PC-9 (cell line): ENCODE measurements at regions not wholly inside any gene's neighbourhood (a gene's known extent, or its start where the extent isn't known, plus 50 kb on each side); places are given as distances from the start of the nearest gene placed in this dataset.

Experiments used
- BruUV-seq: library from RNA; stranded (reverse); fragments of 400-500 nt; replicated peaks from 2 replicates; lab custom pipeline; 2021; lab: Mats Ljungman, UMichigan
- CTCF ChIA-PET: fragments of 300-600 bp; sonication (Branson Sonifier 250); formaldehyde crosslinking; loops from one replicate; lab custom pipeline; 2022; ENCODE audit warnings: antibody characterized with exemption; lab: Charles Lee
- POLR2A ChIA-PET: fragments of 300-600 bp; sonication (Branson Sonifier 250); formaldehyde crosslinking; loops from one replicate; lab custom pipeline; 2022; ENCODE audit warnings: antibody characterized with exemption; ENCODE audit not compliant: unreplicated experiment; lab: Charles Lee
- DNase-seq, 2 experiments: peaks; one replicate each; pipeline versions ENCODE4 v3.0.0 to v3.0.0-alpha.2; 2015 to 2022; ENCODE audit warnings: mixed read lengths in 1 of 2
- H2AFZ ChIP-seq: fragments of 200-600 bp; sonication (generic); 2 replicates; pipeline ENCODE4 v1.8.1; 2017; ENCODE audit warnings: antibody characterized with exemption
- H3F3A ChIP-seq: fragments of 200-600 bp; sonication (generic); 2 replicates; pipeline ENCODE4 v1.8.1; 2017; ENCODE audit warnings: antibody characterized with exemption, mild to moderate bottlenecking, low read depth; ENCODE audit not compliant: insufficient read depth
- H3K27ac ChIP-seq: fragments of 200-600 bp; sonication (generic); 2 replicates; pipeline ENCODE4 v1.6.1; 2016; ENCODE audit warnings: mixed run types
- H3K27me3 ChIP-seq: fragments of 200-600 bp; sonication (generic); 2 replicates; pipeline ENCODE4 v1.6.1; 2016; ENCODE audit warnings: low read depth, mixed run types; ENCODE audit not compliant: insufficient read depth
- H3K36me3 ChIP-seq: fragments of 200-600 bp; sonication (generic); 2 replicates; pipeline ENCODE4 v1.6.1; 2016; ENCODE audit warnings: low read depth, mixed run types
- H3K4me1 ChIP-seq: fragments of 200-600 bp; sonication (generic); replicated peaks from 2 replicates; pipeline ENCODE4 v1.6.1; 2016; ENCODE audit warnings: mixed run types; ENCODE audit not compliant: insufficient read depth
- H3K4me2 ChIP-seq: fragments of 200-600 bp; sonication (generic); 2 replicates; pipeline ENCODE4 v1.6.1; 2017; ENCODE audit warnings: mixed run types
- H3K4me3 ChIP-seq: fragments of 200-600 bp; sonication (generic); 2 replicates; pipeline ENCODE4 v1.6.1; 2016; ENCODE audit warnings: mixed run types
- H3K79me2 ChIP-seq: fragments of 200-600 bp; sonication (generic); 2 replicates; pipeline ENCODE4 v1.6.1; 2017; ENCODE audit warnings: low read depth, mixed run types
- H3K9me2 ChIP-seq: fragments of 200-600 bp; sonication (generic); 2 replicates; pipeline ENCODE4 v1.8.1; 2017; ENCODE audit warnings: mild to moderate bottlenecking; ENCODE audit not compliant: insufficient read depth
- H3K9me3 ChIP-seq: fragments of 200-600 bp; sonication (generic); 2 replicates; pipeline ENCODE4 v1.8.1; 2016; ENCODE audit warnings: low read depth; ENCODE audit not compliant: insufficient read depth
- H4K20me1 ChIP-seq: fragments of 200-600 bp; sonication (generic); 2 replicates; pipeline ENCODE4 v1.8.1; 2017; ENCODE audit not compliant: insufficient read depth
- CTCF ChIP-seq: fragments of 200-600 bp; sonication (generic); conservative IDR thresholded peaks from 2 replicates; pipeline ENCODE4 v1.6.1; 2017; ENCODE audit warnings: mixed run types, antibody characterized with exemption, mild to moderate bottlenecking, moderate library complexity
- EZH2 ChIP-seq: fragments of 200-600 bp; sonication (generic); IDR thresholded peaks from 2 replicates; pipeline ENCODE4 v1.8.0; 2017; ENCODE audit warnings: antibody characterized with exemption, low read depth
- intact Hi-C: fragments of 100-400 bp; cut with micrococcal nuclease; formaldehyde crosslinking; loops from one replicate; pipeline ENCODE4 v1.10.0; 2022; ENCODE audit not compliant: unreplicated experiment

- intact Hi-C loops = no loop called here
- H3K27me3 ChIP-seq = no peaks in the 10 kb centered on the region
- H3K27ac ChIP-seq = no peak overlapping the region
- no peak overlapping the region for H3K4me3 ChIP-seq
- ChIA-PET POLR2A (no interaction called here), CTCF (no interaction called here)
- no TSS peak for BruUV-seq
- no peak for DNase-seq
- H3K4me1 ChIP-seq = no peaks in the 10 kb centered on the region
- peaks cover 7% of the 10 kb centered on the region; the same call in 1 of the 2 replicates for H3K9me2 ChIP-seq
- no peak overlapping the region; the same call in 1 of the 2 replicates for H3K4me2 ChIP-seq
- no peaks in the 10 kb centered on the region for H4K20me1 ChIP-seq
- 0 out of 2 replicates have a peak, but pooled peaks cover 4% of the 10 kb centered on the region for H3K9me3 ChIP-seq
- peak overlapping the region; percentile 52; the same call in 1 of the 2 replicates for H2AFZ ChIP-seq
- H3K36me3 ChIP-seq = no peaks in the 10 kb centered on the region
- H3F3A ChIP-seq = no peaks in the 10 kb centered on the region
- no peak for TF ChIP-seq CTCF
- no peak for TF ChIP-seq EZH2
- H3K79me2 ChIP-seq = no peaks in the 10 kb centered on the region
Measured at GRCh38 chr12:83190631-83191390, 504.1 kb downstream of the TMTC2 start.

- Histone ChIP-seq H2AFZ (no peak overlapping the region), H3K27ac (no peak overlapping the region), H3K36me3 (no peaks in the 10 kb centered on the region), H3K4me3 (no peak overlapping the region), H3F3A (no peaks in the 10 kb centered on the region), H3K27me3 (no peaks in the 10 kb centered on the region), H3K4me1 (no peaks in the 10 kb centered on the region), H4K20me1 (no peaks in the 10 kb centered on the region), H3K79me2 (no peaks in the 10 kb centered on the region), H3K9me2 (no peaks in the 10 kb centered on the region), H3K4me2 (no peak overlapping the region), H3K9me3 (no peaks in the 10 kb centered on the region)
- ChIA-PET POLR2A (no interaction called here), CTCF (no interaction called here)
- TF ChIP-seq CTCF = no peak
- no peak for TF ChIP-seq EZH2
- DNase-seq = no peak
- BruUV-seq = no TSS peak
- intact Hi-C loops = no loop called here
Measured at GRCh38 chr12:83186419-83186818, 499.7 kb downstream of the TMTC2 start.

GRCh38 chr12:83185241-83185640, 498.5 kb downstream of the TMTC2 start:
- no peaks in the 10 kb centered on the region for H3K9me3 ChIP-seq
- no peaks in the 10 kb centered on the region for H3K79me2 ChIP-seq
- no peaks in the 10 kb centered on the region for H3F3A ChIP-seq
- H3K27ac ChIP-seq = no peak overlapping the region
- no TSS peak for BruUV-seq
- no peak for TF ChIP-seq CTCF
- TF ChIP-seq EZH2 = no peak
- no peaks in the 10 kb centered on the region for H3K4me1 ChIP-seq
- H2AFZ ChIP-seq = no peak overlapping the region
- no peaks in the 10 kb centered on the region for H3K9me2 ChIP-seq
- POLR2A ChIA-PET = no interaction called here
- no peak overlapping the region for H3K4me2 ChIP-seq
- no peaks in the 10 kb centered on the region for H3K36me3 ChIP-seq
- H3K27me3 ChIP-seq = no peaks in the 10 kb centered on the region
- H4K20me1 ChIP-seq = no peaks in the 10 kb centered on the region
- DNase-seq = no peak
- CTCF ChIA-PET = no interaction called here
- intact Hi-C loops = no loop called here
- H3K4me3 ChIP-seq = no peak overlapping the region
